GM23338 (cell line): ENCODE measurements at regions not wholly inside any gene's neighbourhood (a gene's known extent, or its start where the extent isn't known, plus 50 kb on each side); places are given as distances from the start of the nearest gene placed in this dataset.
A peak's percentile ranks its signal among the peaks of the same experiment; 100 is the strongest.

Experiments used
- ATAC-seq: fragments of 200-7000 bp; cut with Tn5 transposase; 3 replicates; pipeline ENCODE4 v1.9.1; 2020
- DNase-seq: peaks from one replicate; pipeline ENCODE4 v3.0.0-alpha.2; 2015; ENCODE audit warnings: low spot score
- H2AFZ ChIP-seq: fragments of 200-600 bp; sonication (generic); 2 replicates; pipeline ENCODE4 v1.8.0; 2016; ENCODE audit warnings: antibody characterized with exemption, mild to moderate bottlenecking, moderate library complexity
- H3F3A ChIP-seq: fragments of 200-600 bp; sonication (generic); replicated peaks from 2 replicates; pipeline ENCODE4 v1.8.0; 2017; ENCODE audit warnings: antibody characterized with exemption, mixed run types, low read depth
- H3K27ac ChIP-seq: fragments of 200-600 bp; sonication (generic); 2 replicates; pipeline ENCODE4 v1.6.1; 2016; ENCODE audit warnings: low read depth
- H3K27me3 ChIP-seq: fragments of 200-600 bp; sonication (generic); 2 replicates; pipeline ENCODE4 v1.8.0; 2016; ENCODE audit warnings: mild to moderate bottlenecking, mixed run types, moderate library complexity; ENCODE audit not compliant: insufficient read depth
- H3K36me3 ChIP-seq: fragments of 200-600 bp; sonication (generic); 2 replicates; pipeline ENCODE4 v1.8.0; 2016; ENCODE audit warnings: mild to moderate bottlenecking; ENCODE audit not compliant: insufficient read depth
- H3K4me1 ChIP-seq: fragments of 200-600 bp; sonication (generic); 2 replicates; pipeline ENCODE4 v1.8.0; 2016; ENCODE audit warnings: mild to moderate bottlenecking, moderate library complexity; ENCODE audit not compliant: insufficient read depth
- H3K4me2 ChIP-seq: fragments of 200-600 bp; sonication (generic); 2 replicates; pipeline ENCODE4 v1.7.1; 2017; ENCODE audit warnings: mixed run types
- H3K4me3 ChIP-seq: fragments of 200-600 bp; sonication (generic); 2 replicates; pipeline ENCODE4 v1.6.1; 2016; ENCODE audit warnings: mixed run types
- H3K79me2 ChIP-seq: fragments of 200-600 bp; sonication (generic); replicated peaks from 2 replicates; pipeline ENCODE4 v1.8.0; 2017; ENCODE audit warnings: mild to moderate bottlenecking; ENCODE audit not compliant: insufficient read depth
- H3K9me2 ChIP-seq: fragments of 200-600 bp; sonication (generic); 2 replicates; pipeline ENCODE4 v1.8.0; 2017; ENCODE audit not compliant: insufficient read depth
- H4K20me1 ChIP-seq: fragments of 200-600 bp; sonication (generic); replicated peaks from 2 replicates; pipeline ENCODE4 v1.8.0; 2017; ENCODE audit warnings: mild to moderate bottlenecking; ENCODE audit not compliant: insufficient read depth
- H3K27ac Mint-ChIP-seq: 2 replicates; pipeline ENCODE4 v1.8.0; 2020; ENCODE audit warnings: inconsistent platforms, mild to moderate bottlenecking, moderate library complexity, mixed read lengths
- H3K27me3 Mint-ChIP-seq: 3 replicates; pipeline ENCODE4 v1.8.0; 2022; ENCODE audit warnings: low read depth, mild to moderate bottlenecking, moderate library complexity, mixed read lengths, inconsistent platforms; ENCODE audit not compliant: insufficient read depth, poor library complexity
- H3K36me3 Mint-ChIP-seq: 3 replicates; pipeline ENCODE4 v1.8.0; 2021; ENCODE audit warnings: low read depth, mild to moderate bottlenecking, inconsistent platforms, moderate library complexity, mixed read lengths
- H3K4me1 Mint-ChIP-seq: 3 replicates; pipeline ENCODE4 v1.8.0; 2020; ENCODE audit warnings: mild to moderate bottlenecking, inconsistent platforms, mixed read lengths
- H3K4me3 Mint-ChIP-seq: 3 replicates; pipeline ENCODE4 v1.8.0; 2021; ENCODE audit warnings: moderate library complexity, mild to moderate bottlenecking, inconsistent platforms, mixed read lengths
- H3K9me3 Mint-ChIP-seq: 3 replicates; pipeline ENCODE4 v1.8.0; 2020; ENCODE audit warnings: moderate library complexity, mild to moderate bottlenecking, inconsistent platforms, mixed read lengths
- CREB1 ChIP-seq: fragments of 250-450 bp; sonication (Bioruptor Pico); IDR thresholded peaks from 2 replicates; pipeline ENCODE4 v1.5.0; 2020; ENCODE audit warnings: low read depth, mild to moderate bottlenecking, moderate library complexity
- EZH2phosphoT487 ChIP-seq: fragments of 200-600 bp; sonication (generic); IDR thresholded peaks from one replicate; pipeline ENCODE4 v1.8.1; 2018; ENCODE audit warnings: antibody characterized with exemption; ENCODE audit not compliant: unreplicated experiment
- NANOG ChIP-seq: IDR thresholded peaks from 2 replicates; pipeline ENCODE4 v1.6.1; 2016; ENCODE audit warnings: antibody characterized with exemption, borderline replicate concordance
- POLR2AphosphoS5 ChIP-seq: IDR thresholded peaks from 2 replicates; pipeline ENCODE4 v1.6.1; 2016; ENCODE audit warnings: antibody characterized with exemption, low read depth
- STAT1 ChIP-seq: IDR thresholded peaks from one replicate; pipeline ENCODE4 v1.6.1; 2016; ENCODE audit warnings: antibody characterized with exemption; ENCODE audit not compliant: unreplicated experiment
- ZNF114 ChIP-seq: fragments of 250-450 bp; sonication (Bioruptor Pico); IDR thresholded peaks from 2 replicates; pipeline ENCODE4 v1.5.0; 2020; ENCODE audit warnings: mild to moderate bottlenecking, moderate library complexity
- ZNF331 ChIP-seq: fragments of 250-450 bp; sonication (Bioruptor Pico); IDR thresholded peaks from 2 replicates; pipeline ENCODE4 v1.5.0; 2020; ENCODE audit warnings: low read depth, mild to moderate bottlenecking, moderate library complexity
- ZNF462 ChIP-seq: fragments of 250-450 bp; sonication (Bioruptor Pico); IDR thresholded peaks from 2 replicates; pipeline ENCODE4 v1.5.0; 2020; ENCODE audit warnings: mild to moderate bottlenecking, moderate library complexity
- TF ChIP-seq, protein P1 (sequence below), 2 experiments: fragments of 200-600 bp in 1 of 2; sonication (generic) in 1 of 2; conservative IDR thresholded peaks; 2 replicates each; pipeline versions ENCODE4 v1.5.1 to v1.6.1; 2016 to 2017; ENCODE audit warnings: antibody characterized with exemption in 2 of 2, low read depth in 2 of 2, mild to moderate bottlenecking in 2 of 2, moderate library complexity in 1 of 2

DNA sequence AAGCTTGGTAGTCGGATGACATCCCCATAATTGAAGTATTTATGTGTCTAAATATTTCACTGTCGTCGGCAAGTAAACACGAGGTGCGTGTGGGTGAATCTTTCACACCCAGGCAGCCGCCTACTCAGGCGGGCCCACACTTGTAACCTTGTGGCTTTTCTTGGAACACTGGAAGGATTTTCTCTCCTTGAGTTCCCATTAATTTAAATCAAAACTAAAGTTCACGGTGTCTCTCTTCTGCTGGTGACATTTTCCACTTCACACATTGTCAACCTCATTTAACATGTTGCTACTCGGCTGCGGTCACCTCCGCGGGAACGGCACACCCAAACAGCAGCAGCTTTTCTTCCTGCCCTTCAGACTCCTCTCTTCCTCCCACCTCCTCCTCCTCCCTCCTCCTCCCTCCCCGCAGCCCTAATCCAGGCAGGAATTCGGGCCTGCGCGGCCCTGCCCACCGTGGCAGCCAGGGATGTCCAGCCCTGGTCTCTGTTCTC, 336.6 kb downstream of the QKI start (continued):
- TF ChIP-seq ZNF462 (CRISPR knock-in tag) (no peak), POLR2AphosphoS5 (no peak), STAT1 (no peak), ZNF331 (CRISPR knock-in tag) (no peak), NANOG (no peak), ZNF114 (CRISPR knock-in tag) (no peak)
- TF ChIP-seq, protein P1, sequence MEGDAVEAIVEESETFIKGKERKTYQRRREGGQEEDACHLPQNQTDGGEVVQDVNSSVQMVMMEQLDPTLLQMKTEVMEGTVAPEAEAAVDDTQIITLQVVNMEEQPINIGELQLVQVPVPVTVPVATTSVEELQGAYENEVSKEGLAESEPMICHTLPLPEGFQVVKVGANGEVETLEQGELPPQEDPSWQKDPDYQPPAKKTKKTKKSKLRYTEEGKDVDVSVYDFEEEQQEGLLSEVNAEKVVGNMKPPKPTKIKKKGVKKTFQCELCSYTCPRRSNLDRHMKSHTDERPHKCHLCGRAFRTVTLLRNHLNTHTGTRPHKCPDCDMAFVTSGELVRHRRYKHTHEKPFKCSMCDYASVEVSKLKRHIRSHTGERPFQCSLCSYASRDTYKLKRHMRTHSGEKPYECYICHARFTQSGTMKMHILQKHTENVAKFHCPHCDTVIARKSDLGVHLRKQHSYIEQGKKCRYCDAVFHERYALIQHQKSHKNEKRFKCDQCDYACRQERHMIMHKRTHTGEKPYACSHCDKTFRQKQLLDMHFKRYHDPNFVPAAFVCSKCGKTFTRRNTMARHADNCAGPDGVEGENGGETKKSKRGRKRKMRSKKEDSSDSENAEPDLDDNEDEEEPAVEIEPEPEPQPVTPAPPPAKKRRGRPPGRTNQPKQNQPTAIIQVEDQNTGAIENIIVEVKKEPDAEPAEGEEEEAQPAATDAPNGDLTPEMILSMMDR (conservative IDR thresholded peaks at IDR 0.05; ENCODE audit: low read depth in 2 of 2), result no peak

DNA sequence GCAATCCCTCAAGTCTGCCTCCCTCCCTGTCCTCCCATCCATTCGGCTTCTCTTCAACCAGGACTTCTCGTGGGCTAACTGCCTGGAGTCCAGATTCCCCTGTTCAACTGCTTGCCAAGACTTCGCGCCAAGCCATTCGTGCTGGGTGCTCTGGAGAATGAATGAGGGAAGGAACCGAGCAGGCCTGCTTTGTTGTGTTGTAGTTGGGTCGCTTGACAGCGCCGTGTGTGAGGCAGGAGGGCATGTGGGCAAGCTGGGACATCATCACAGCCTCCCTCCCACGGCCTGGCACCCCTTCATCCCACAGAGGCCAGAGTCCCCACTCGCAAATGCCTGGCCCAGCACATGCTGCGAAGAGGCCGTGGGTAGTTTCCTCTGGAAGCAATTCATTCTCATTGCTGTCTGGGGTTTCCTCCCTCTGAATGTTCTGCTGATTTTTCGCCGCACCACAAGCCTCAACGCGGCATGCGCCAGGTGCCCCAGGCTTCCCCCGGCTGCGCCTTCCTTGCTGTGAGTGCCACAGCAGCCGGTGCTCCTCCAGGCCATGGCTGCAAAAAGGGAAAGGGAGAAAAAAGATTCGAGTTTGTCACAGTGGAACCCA, 336.0 kb downstream of the QKI start:
- Mint-ChIP-seq H3K36me3 (peaks cover 4% of the 10 kb centered on the region; the same call in 2 of the 3 replicates), H3K9me3 (peaks cover 9% of the 10 kb centered on the region; the same call in 2 of the 3 replicates), H3K4me1 (peaks cover 2% of the 10 kb centered on the region; the same call in 2 of the 3 replicates), H3K27ac (no peak overlapping the region), H3K27me3 (peaks cover 1% of the 10 kb centered on the region), H3K4me3 (no peak overlapping the region)
- H3K27ac ChIP-seq, result no peak overlapping the region
- no peaks in the 10 kb centered on the region for H3K4me1 ChIP-seq
- no peaks in the 10 kb centered on the region for H3K79me2 ChIP-seq
- no peaks in the 10 kb centered on the region for H3F3A ChIP-seq
- H3K27me3 ChIP-seq, result no peaks in the 10 kb centered on the region
- H3K9me2 ChIP-seq, result peaks cover 4% of the 10 kb centered on the region; the same call in 1 of the 2 replicates
- H3K4me3 ChIP-seq, result no peak overlapping the region
- no peak for DNase-seq
- H2AFZ ChIP-seq, result peak overlapping the region; percentile 81; the same call in 1 of the 2 replicates
- no peaks in the 10 kb centered on the region for H3K36me3 ChIP-seq
- ATAC-seq, result no peak
- no peak overlapping the region for H3K4me2 ChIP-seq
- H4K20me1 ChIP-seq, result no peaks in the 10 kb centered on the region
- no peak for TF ChIP-seq CREB1 (CRISPR knock-in tag)
- no peak for TF ChIP-seq POLR2AphosphoS5
- no peak for TF ChIP-seq EZH2phosphoT487
